ENCODE measurements at regions not wholly inside any gene's neighbourhood (a gene's known extent, or its start where the extent isn't known, plus 50 kb on each side); places are given as distances from the start of the nearest gene placed in this dataset.

DNA sequence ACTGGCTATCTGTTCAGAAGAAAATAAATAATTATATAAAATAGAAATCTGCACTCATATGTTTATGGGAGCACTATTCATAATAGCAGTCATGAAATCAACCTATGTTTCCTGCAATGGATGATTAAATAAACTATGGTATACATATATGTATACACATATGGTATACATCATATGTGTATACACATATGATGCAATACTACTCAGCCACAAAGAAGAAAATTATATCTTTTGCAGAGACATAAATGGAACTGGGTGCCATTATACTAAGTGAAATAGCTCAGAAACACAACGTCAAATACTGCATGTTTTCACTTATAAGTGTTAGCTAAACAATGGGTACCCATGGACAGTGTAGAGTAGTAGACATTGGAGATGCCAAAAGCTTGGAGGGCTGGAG, 381.2 kb upstream of the LRFN5 start:
- H3K9me3 Mint-ChIP-seq: no peaks in the 10 kb centered on the region
- TF ChIP-seq NANOG (IDR thresholded peaks at IDR 0.05; ENCODE audit: borderline replicate concordance) (no peak), ZNF331 (CRISPR knock-in tag; IDR thresholded peaks at IDR 0.05; ENCODE audit: low read depth) (no peak), STAT1 (IDR thresholded peaks at IDR 0.05; ENCODE audit: unreplicated experiment) (no peak), ZNF114 (CRISPR knock-in tag; IDR thresholded peaks at IDR 0.05) (no peak), CREB1 (CRISPR knock-in tag; IDR thresholded peaks at IDR 0.05; ENCODE audit: low read depth) (no peak), EZH2 (IDR thresholded peaks at IDR 0.05; ENCODE audit: low read depth, unreplicated experiment) (no peak), EZH2phosphoT487 (IDR thresholded peaks at IDR 0.05; ENCODE audit: unreplicated experiment) (no peak), JUNB (IDR thresholded peaks at IDR 0.05; ENCODE audit: unreplicated experiment) (no peak)
- TF ChIP-seq, protein P1, sequence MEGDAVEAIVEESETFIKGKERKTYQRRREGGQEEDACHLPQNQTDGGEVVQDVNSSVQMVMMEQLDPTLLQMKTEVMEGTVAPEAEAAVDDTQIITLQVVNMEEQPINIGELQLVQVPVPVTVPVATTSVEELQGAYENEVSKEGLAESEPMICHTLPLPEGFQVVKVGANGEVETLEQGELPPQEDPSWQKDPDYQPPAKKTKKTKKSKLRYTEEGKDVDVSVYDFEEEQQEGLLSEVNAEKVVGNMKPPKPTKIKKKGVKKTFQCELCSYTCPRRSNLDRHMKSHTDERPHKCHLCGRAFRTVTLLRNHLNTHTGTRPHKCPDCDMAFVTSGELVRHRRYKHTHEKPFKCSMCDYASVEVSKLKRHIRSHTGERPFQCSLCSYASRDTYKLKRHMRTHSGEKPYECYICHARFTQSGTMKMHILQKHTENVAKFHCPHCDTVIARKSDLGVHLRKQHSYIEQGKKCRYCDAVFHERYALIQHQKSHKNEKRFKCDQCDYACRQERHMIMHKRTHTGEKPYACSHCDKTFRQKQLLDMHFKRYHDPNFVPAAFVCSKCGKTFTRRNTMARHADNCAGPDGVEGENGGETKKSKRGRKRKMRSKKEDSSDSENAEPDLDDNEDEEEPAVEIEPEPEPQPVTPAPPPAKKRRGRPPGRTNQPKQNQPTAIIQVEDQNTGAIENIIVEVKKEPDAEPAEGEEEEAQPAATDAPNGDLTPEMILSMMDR (conservative IDR thresholded peaks at IDR 0.05; ENCODE audit: low read depth in 2 of 2): no peak
- TF ChIP-seq, protein P2, sequence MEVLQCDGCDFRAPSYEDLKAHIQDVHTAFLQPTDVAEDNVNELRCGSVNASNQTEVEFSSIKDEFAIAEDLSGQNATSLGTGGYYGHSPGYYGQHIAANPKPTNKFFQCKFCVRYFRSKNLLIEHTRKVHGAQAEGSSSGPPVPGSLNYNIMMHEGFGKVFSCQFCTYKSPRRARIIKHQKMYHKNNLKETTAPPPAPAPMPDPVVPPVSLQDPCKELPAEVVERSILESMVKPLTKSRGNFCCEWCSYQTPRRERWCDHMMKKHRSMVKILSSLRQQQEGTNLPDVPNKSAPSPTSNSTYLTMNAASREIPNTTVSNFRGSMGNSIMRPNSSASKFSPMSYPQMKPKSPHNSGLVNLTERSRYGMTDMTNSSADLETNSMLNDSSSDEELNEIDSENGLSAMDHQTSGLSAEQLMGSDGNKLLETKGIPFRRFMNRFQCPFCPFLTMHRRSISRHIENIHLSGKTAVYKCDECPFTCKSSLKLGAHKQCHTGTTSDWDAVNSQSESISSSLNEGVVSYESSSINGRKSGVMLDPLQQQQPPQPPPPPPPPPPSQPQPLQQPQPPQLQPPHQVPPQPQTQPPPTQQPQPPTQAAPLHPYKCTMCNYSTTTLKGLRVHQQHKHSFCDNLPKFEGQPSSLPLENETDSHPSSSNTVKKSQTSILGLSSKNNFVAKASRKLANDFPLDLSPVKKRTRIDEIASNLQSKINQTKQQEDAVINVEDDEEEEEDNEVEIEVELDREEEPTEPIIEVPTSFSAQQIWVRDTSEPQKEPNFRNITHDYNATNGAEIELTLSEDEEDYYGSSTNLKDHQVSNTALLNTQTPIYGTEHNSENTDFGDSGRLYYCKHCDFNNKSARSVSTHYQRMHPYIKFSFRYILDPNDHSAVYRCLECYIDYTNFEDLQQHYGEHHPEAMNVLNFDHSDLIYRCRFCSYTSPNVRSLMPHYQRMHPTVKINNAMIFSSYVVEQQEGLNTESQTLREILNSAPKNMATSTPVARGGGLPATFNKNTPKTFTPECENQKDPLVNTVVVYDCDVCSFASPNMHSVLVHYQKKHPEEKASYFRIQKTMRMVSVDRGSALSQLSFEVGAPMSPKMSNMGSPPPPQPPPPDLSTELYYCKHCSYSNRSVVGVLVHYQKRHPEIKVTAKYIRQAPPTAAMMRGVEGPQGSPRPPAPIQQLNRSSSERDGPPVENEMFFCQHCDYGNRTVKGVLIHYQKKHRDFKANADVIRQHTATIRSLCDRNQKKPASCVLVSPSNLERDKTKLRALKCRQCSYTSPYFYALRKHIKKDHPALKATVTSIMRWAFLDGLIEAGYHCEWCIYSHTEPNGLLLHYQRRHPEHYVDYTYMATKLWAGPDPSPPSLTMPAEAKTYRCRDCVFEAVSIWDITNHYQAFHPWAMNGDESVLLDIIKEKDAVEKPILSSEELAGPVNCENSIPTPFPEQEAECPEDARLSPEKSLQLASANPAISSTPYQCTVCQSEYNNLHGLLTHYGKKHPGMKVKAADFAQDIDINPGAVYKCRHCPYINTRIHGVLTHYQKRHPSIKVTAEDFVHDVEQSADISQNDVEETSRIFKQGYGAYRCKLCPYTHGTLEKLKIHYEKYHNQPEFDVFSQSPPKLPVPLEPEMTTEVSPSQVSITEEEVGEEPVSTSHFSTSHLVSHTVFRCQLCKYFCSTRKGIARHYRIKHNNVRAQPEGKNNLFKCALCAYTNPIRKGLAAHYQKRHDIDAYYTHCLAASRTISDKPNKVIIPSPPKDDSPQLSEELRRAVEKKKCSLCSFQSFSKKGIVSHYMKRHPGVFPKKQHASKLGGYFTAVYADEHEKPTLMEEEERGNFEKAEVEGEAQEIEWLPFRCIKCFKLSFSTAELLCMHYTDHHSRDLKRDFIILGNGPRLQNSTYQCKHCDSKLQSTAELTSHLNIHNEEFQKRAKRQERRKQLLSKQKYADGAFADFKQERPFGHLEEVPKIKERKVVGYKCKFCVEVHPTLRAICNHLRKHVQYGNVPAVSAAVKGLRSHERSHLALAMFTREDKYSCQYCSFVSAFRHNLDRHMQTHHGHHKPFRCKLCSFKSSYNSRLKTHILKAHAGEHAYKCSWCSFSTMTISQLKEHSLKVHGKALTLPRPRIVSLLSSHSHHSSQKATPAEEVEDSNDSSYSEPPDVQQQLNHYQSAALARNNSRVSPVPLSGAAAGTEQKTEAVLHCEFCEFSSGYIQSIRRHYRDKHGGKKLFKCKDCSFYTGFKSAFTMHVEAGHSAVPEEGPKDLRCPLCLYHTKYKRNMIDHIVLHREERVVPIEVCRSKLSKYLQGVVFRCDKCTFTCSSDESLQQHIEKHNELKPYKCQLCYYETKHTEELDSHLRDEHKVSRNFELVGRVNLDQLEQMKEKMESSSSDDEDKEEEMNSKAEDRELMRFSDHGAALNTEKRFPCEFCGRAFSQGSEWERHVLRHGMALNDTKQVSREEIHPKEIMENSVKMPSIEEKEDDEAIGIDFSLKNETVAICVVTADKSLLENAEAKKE (CRISPR knock-in tag; IDR thresholded peaks at IDR 0.05): no peak
- TF ChIP-seq, protein P3, sequence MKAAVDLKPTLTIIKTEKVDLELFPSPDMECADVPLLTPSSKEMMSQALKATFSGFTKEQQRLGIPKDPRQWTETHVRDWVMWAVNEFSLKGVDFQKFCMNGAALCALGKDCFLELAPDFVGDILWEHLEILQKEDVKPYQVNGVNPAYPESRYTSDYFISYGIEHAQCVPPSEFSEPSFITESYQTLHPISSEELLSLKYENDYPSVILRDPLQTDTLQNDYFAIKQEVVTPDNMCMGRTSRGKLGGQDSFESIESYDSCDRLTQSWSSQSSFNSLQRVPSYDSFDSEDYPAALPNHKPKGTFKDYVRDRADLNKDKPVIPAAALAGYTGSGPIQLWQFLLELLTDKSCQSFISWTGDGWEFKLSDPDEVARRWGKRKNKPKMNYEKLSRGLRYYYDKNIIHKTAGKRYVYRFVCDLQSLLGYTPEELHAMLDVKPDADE (IDR thresholded peaks at IDR 0.05): no peak
- H3K79me2 ChIP-seq (replicated peaks; ENCODE audit: insufficient read depth): no peaks in the 10 kb centered on the region
- no peaks in the 10 kb centered on the region for H3K27me3 ChIP-seq (ENCODE audit: insufficient read depth)
- H3K4me3 Mint-ChIP-seq: no peak overlapping the region
- ATAC-seq (no peak), DNase-seq (ENCODE audit: low spot score) (no peak)
- H3K27ac ChIP-seq (ENCODE audit: low read depth): no peak overlapping the region
- H2AFZ ChIP-seq: no peak overlapping the region
- H3K36me3 ChIP-seq (ENCODE audit: insufficient read depth): no peaks in the 10 kb centered on the region
- H4K20me1 ChIP-seq (replicated peaks; ENCODE audit: insufficient read depth): no peaks in the 10 kb centered on the region
- H3K4me2 ChIP-seq: no peak overlapping the region
- no peaks in the 10 kb centered on the region for H3K27me3 Mint-ChIP-seq (ENCODE audit: insufficient read depth, low read depth, poor library complexity)
- H3K36me3 Mint-ChIP-seq (ENCODE audit: low read depth): no peaks in the 10 kb centered on the region
- H3K4me1 Mint-ChIP-seq: peaks cover 5% of the 10 kb centered on the region
- H3K27ac Mint-ChIP-seq: no peak overlapping the region
- no peaks in the 10 kb centered on the region for H3F3A ChIP-seq (replicated peaks; ENCODE audit: low read depth)
- H3K4me1 ChIP-seq (ENCODE audit: insufficient read depth): no peaks in the 10 kb centered on the region
- no peaks in the 10 kb centered on the region for H3K9me2 ChIP-seq (ENCODE audit: insufficient read depth)
- no peak overlapping the region for H3K4me3 ChIP-seq

Data from GM23338 (cell line).